ENCODE measurements at regions not wholly inside any gene's neighbourhood (a gene's known extent, or its start where the extent isn't known, plus 50 kb on each side); places are given as distances from the start of the nearest gene placed in this dataset.

GRCh38 chr1:177754603-177755002, 215.3 kb downstream of the SEC16B start:
- Histone ChIP-seq H3K36me3 (ENCODE audit: insufficient read depth, low read length) (no peaks in the 10 kb centered on the region), H3K9me3 (ENCODE audit: insufficient read depth, low read depth, low read length) (no peaks in the 10 kb centered on the region), H3K4me2 (ENCODE audit: low read depth, low read length, poor library complexity, severe bottlenecking) (no peak overlapping the region), H3K4me3 (ENCODE audit: low read length, poor library complexity, severe bottlenecking) (no peak overlapping the region), H2AFZ (ENCODE audit: low read length) (no peak overlapping the region), H3K4me1 (ENCODE audit: insufficient read depth, low read length, poor library complexity, severe bottlenecking) (no peaks in the 10 kb centered on the region), H3F3A (ENCODE audit: low read depth) (no peaks in the 10 kb centered on the region), H3K9me2 (replicated peaks; ENCODE audit: low read depth, low read length) (no peaks in the 10 kb centered on the region), H3K79me2 (ENCODE audit: insufficient read depth, low read length) (no peaks in the 10 kb centered on the region), H3K9ac (ENCODE audit: low read depth, low read length, poor library complexity, severe bottlenecking) (no peak overlapping the region), H4K20me1 (ENCODE audit: insufficient read depth, low read length, poor library complexity, severe bottlenecking) (no peaks in the 10 kb centered on the region), H3K27me3 (ENCODE audit: insufficient read depth, low read length, poor library complexity, severe bottlenecking) (no peaks in the 10 kb centered on the region)
- TF ChIP-seq CTCF (conservative IDR thresholded peaks at IDR 0.05; ENCODE audit: low read length) (no peak), EZH2phosphoT487 (IDR thresholded peaks at IDR 0.05; ENCODE audit: borderline replicate concordance) (no peak)

- Histone ChIP-seq H2AFZ (ENCODE audit: low read length) (no peak overlapping the region), H3K4me1 (ENCODE audit: insufficient read depth, low read length, poor library complexity, severe bottlenecking) (no peaks in the 10 kb centered on the region), H4K20me1 (ENCODE audit: insufficient read depth, low read length, poor library complexity, severe bottlenecking) (no peaks in the 10 kb centered on the region), H3K36me3 (ENCODE audit: insufficient read depth, low read length) (no peaks in the 10 kb centered on the region), H3F3A (ENCODE audit: low read depth) (no peaks in the 10 kb centered on the region), H3K9me3 (ENCODE audit: insufficient read depth, low read depth, low read length) (no peaks in the 10 kb centered on the region), H3K4me2 (ENCODE audit: low read depth, low read length, poor library complexity, severe bottlenecking) (no peak overlapping the region), H3K9ac (ENCODE audit: low read depth, low read length, poor library complexity, severe bottlenecking) (no peak overlapping the region), H3K79me2 (ENCODE audit: insufficient read depth, low read length) (no peaks in the 10 kb centered on the region), H3K9me2 (replicated peaks; ENCODE audit: low read depth, low read length) (no peaks in the 10 kb centered on the region), H3K4me3 (ENCODE audit: low read length, poor library complexity, severe bottlenecking) (no peak overlapping the region), H3K27me3 (ENCODE audit: insufficient read depth, low read length, poor library complexity, severe bottlenecking) (no peaks in the 10 kb centered on the region)
- TF ChIP-seq CTCF (conservative IDR thresholded peaks at IDR 0.05; ENCODE audit: low read length) = no peak
- no peak for TF ChIP-seq EZH2phosphoT487 (IDR thresholded peaks at IDR 0.05; ENCODE audit: borderline replicate concordance)
Observed at GRCh38 chr1:177753655-177754054, 216.2 kb downstream of the SEC16B start.

- Histone ChIP-seq H3K4me1 (ENCODE audit: insufficient read depth, low read length, poor library complexity, severe bottlenecking) (no peaks in the 10 kb centered on the region), H3K4me3 (ENCODE audit: low read length, poor library complexity, severe bottlenecking) (no peak overlapping the region), H4K20me1 (ENCODE audit: insufficient read depth, low read length, poor library complexity, severe bottlenecking) (no peaks in the 10 kb centered on the region), H3K36me3 (ENCODE audit: insufficient read depth, low read length) (no peaks in the 10 kb centered on the region), H3K9me3 (ENCODE audit: insufficient read depth, low read depth, low read length) (no peaks in the 10 kb centered on the region), H3K9me2 (replicated peaks; ENCODE audit: low read depth, low read length) (no peaks in the 10 kb centered on the region), H3F3A (ENCODE audit: low read depth) (no peaks in the 10 kb centered on the region), H3K9ac (ENCODE audit: low read depth, low read length, poor library complexity, severe bottlenecking) (no peak overlapping the region), H3K27me3 (ENCODE audit: insufficient read depth, low read length, poor library complexity, severe bottlenecking) (no peaks in the 10 kb centered on the region), H2AFZ (ENCODE audit: low read length) (no peak overlapping the region), H3K79me2 (ENCODE audit: insufficient read depth, low read length) (no peaks in the 10 kb centered on the region), H3K4me2 (ENCODE audit: low read depth, low read length, poor library complexity, severe bottlenecking) (no peak overlapping the region)
- TF ChIP-seq CTCF (conservative IDR thresholded peaks at IDR 0.05; ENCODE audit: low read length) = no peak
- no peak for TF ChIP-seq EZH2phosphoT487 (IDR thresholded peaks at IDR 0.05; ENCODE audit: borderline replicate concordance)
Observed at GRCh38 chr1:177748080-177748801, 221.6 kb downstream of the SEC16B start.
